Large intestine (tissue), 3 donors: ENCODE measurements at regions not wholly inside any gene's neighbourhood (a gene's known extent, or its start where the extent isn't known, plus 50 kb on each side); places are given as distances from the start of the nearest gene placed in this dataset.
"Not testable (repeated sequence)": the region's sequence is repeated elsewhere in the genome, so short reads cannot be mapped to it uniquely, and the experiment has no call there.

Experiments used
- DNase-seq, 2 donors: peaks; one replicate each; pipeline versions ENCODE4 v3.0.0 to v3.0.0-alpha.2; 2013
- H3K27ac ChIP-seq: one replicate; pipeline ENCODE4 v1.5.1; 2013; ENCODE audit warnings: low read length
- H3K27me3 ChIP-seq: 2 replicates; pipeline ENCODE4 v1.6.1; 2013; ENCODE audit warnings: low read length; ENCODE audit not compliant: control insufficient read depth, insufficient read depth
- H3K36me3 ChIP-seq: 2 replicates; pipeline ENCODE4 v1.6.1; 2013; ENCODE audit warnings: low read length; ENCODE audit not compliant: control insufficient read depth, insufficient read depth
- H3K4me1 ChIP-seq: one replicate; pipeline ENCODE4 v1.6.1; 2013; ENCODE audit warnings: low read length; ENCODE audit not compliant: control insufficient read depth, insufficient read depth
- H3K4me3 ChIP-seq: one replicate; pipeline ENCODE4 v1.5.1; 2013; ENCODE audit warnings: low read length
- H3K9me3 ChIP-seq: one replicate; pipeline ENCODE4 v1.6.1; 2013; ENCODE audit warnings: mild to moderate bottlenecking, low read depth, low read length, moderate library complexity; ENCODE audit not compliant: control insufficient read depth
- WGBS: methylation state at CpG from one replicate; pipeline ENCODE4 v1.1.5; 2013; ENCODE audit warnings: low lambda C conversion rate; ENCODE audit not compliant: insufficient coverage; 5-methylcytosine and 5-hydroxymethylcytosine counted together

DNA sequence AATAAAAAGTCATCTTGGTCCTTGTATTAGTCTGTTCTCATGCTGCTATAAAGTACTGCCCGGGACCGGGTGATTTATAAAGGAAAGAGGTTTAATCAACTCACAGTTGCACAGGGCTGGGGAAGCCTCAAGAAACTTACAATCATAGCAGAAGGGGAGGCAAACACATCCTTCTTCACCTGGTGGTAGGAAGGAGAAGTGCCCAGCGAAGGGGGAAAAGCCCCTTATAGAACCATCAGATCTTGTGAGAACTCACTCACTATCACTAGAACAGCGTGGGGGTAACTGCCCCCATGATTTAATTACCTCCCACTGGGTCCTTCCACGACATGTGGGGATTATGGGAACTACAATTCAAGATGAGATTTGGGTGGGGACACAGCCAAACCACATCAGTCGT is 215.0 kb downstream of the CDRT15L2 start:
- H3K4me3 ChIP-seq, H3K9me3 ChIP-seq, DNase-seq, H3K27me3 ChIP-seq, H3K36me3 ChIP-seq, H3K27ac ChIP-seq, H3K4me1 ChIP-seq: not testable (repeated sequence)
- WGBS, result 100% methylated on average over 2 of the region's 6 CpGs

DNA sequence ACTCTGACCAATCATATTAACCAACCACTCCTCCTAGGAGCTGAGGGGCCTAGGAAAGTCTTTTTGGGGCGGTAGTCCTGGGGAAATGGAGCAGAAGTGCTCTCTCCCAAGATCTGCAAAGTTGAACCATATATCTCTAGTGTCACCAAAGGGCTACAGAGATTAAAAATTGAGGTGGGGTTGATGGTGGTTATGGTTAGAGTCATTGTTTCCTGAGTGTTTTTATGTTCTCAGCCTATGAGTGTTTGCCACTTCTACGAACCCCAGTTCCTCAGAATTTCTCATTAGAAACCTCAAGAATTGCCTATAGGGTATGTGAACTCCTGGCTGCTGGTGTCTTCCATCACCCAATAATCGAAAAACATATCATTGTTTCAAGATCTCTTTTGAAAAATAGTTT is 217.8 kb downstream of the CDRT15L2 start:
- Histone ChIP-seq H3K9me3 (peaks cover 4% of the 10 kb centered on the region), H3K4me1 (no peaks in the 10 kb centered on the region), H3K36me3 (no peaks in the 10 kb centered on the region), H3K27ac (no peak overlapping the region), H3K27me3 (no peaks in the 10 kb centered on the region), H3K4me3 (no peak overlapping the region)
- DNase-seq, result no peak
- WGBS, result no CpG with 5 or more reads among the region's 3 CpGs

- Histone ChIP-seq H3K9me3 (peaks cover 4% of the 10 kb centered on the region), H3K4me1 (no peaks in the 10 kb centered on the region), H3K27ac (no peak overlapping the region), H3K27me3 (no peaks in the 10 kb centered on the region), H3K36me3 (no peaks in the 10 kb centered on the region), H3K4me3 (no peak overlapping the region)
- WGBS, result no CpG with 5 or more reads among the region's 2 CpGs
- no peak for DNase-seq
Measured at GRCh38 chr17:20800146-20800545, 220.6 kb downstream of the CDRT15L2 start.

- no peak for DNase-seq
- Histone ChIP-seq H3K9me3 (peaks cover 4% of the 10 kb centered on the region), H3K4me3 (no peak overlapping the region), H3K36me3 (no peaks in the 10 kb centered on the region), H3K27ac (no peak overlapping the region), H3K4me1 (no peaks in the 10 kb centered on the region), H3K27me3 (no peaks in the 10 kb centered on the region)
- WGBS, result 50% methylated on average over 1 of the region's 3 CpGs
Measured at GRCh38 chr17:20805751-20806150, 226.2 kb downstream of the CDRT15L2 start.

- not testable (repeated sequence) for H3K36me3 ChIP-seq, H3K9me3 ChIP-seq, H3K27me3 ChIP-seq, DNase-seq, H3K4me1 ChIP-seq, H3K4me3 ChIP-seq, H3K27ac ChIP-seq
Measured at GRCh38 chr17:20807566-20807965, 228.0 kb downstream of the CDRT15L2 start.

DNA sequence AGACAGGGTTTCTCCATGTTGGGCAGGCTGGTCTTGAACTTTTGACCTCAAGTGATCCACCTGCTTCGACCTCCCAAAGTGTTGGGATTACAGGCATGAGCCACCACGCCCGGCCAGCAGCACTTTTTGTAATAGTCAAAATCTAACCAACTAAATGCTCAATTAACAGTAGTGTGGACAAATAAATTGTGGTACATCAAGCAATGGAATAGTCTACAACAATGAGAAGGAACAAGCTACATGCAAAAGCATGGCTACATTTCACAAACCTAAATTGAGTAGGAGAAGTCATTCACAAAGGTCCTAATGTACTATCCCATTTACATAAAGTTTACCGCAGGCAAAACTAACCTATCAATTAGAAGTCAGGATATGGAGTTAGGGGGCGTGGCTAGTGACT is 227.4 kb downstream of the USP22 start:
- not testable (repeated sequence) for H3K4me3 ChIP-seq, H3K4me1 ChIP-seq, DNase-seq, H3K9me3 ChIP-seq, H3K27ac ChIP-seq, H3K36me3 ChIP-seq, H3K27me3 ChIP-seq
- no CpG with 5 or more reads among the region's 5 CpGs for WGBS

DNA sequence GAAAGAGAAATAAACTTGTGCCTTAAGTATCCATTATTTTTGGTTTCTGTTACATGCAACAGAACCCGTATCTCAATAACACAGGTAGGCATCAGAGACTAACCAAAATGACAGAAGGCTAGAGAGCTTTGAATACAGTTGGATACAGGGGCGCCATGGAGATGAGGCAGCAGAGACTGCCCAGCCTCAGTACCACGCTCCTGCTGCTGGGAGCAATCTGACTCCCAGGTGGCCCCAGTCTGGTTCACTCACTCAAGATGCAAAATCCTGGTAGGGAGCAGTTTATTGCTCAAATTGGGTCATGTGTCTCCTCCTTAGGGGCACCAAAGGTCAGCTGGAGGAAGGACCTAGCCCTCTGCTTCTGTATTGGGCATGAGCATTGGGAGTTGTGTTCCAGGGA is 218.9 kb downstream of the USP22 start:
- Histone ChIP-seq H3K27me3 (no peaks in the 10 kb centered on the region), H3K27ac (no peak overlapping the region), H3K9me3 (no peaks in the 10 kb centered on the region), H3K36me3 (no peaks in the 10 kb centered on the region), H3K4me1 (no peaks in the 10 kb centered on the region), H3K4me3 (no peak overlapping the region)
- WGBS, result no CpG with 5 or more reads among the region's 3 CpGs
- DNase-seq, result no peak

GRCh38 chr17:20825539-20825938 is 217.3 kb downstream of the USP22 start:
- WGBS, result 100% methylated on average over 1 of the region's 9 CpGs

GRCh38 chr17:20840453-20840852 is 202.4 kb downstream of the USP22 start:
- not testable (repeated sequence) for DNase-seq

More at GRCh38 chr17:20825539-20825938, 217.3 kb downstream of the USP22 start:
- Histone ChIP-seq H3K4me3 (no peak overlapping the region), H3K36me3 (no peaks in the 10 kb centered on the region), H3K27ac (no peak overlapping the region), H3K9me3 (no peaks in the 10 kb centered on the region), H3K4me1 (no peaks in the 10 kb centered on the region), H3K27me3 (no peaks in the 10 kb centered on the region)
- DNase-seq, result no peak

GRCh38 chr17:20840987-20841865 is 201.6 kb downstream of the USP22 start:
- H3K9me3 ChIP-seq, H3K4me1 ChIP-seq, H3K4me3 ChIP-seq, H3K27ac ChIP-seq, H3K27me3 ChIP-seq, H3K36me3 ChIP-seq, DNase-seq: not testable (repeated sequence)
- WGBS, result no CpG with 5 or more reads among the region's 62 CpGs

More at GRCh38 chr17:20840453-20840852, 202.4 kb downstream of the USP22 start:
- not testable (repeated sequence) for H3K9me3 ChIP-seq, H3K4me1 ChIP-seq, H3K4me3 ChIP-seq, H3K27ac ChIP-seq, H3K36me3 ChIP-seq, H3K27me3 ChIP-seq
- no CpG with 5 or more reads among the region's 23 CpGs for WGBS

- H3K36me3 ChIP-seq, result not testable (repeated sequence)
Measured at GRCh38 chr17:20842012-20842411, 200.8 kb downstream of the USP22 start.

More at GRCh38 chr17:20842012-20842411, 200.8 kb downstream of the USP22 start:
- not testable (repeated sequence) for H3K27ac ChIP-seq, H3K9me3 ChIP-seq, DNase-seq, H3K4me3 ChIP-seq, H3K27me3 ChIP-seq, H3K4me1 ChIP-seq
- no CpG with 5 or more reads among the region's 14 CpGs for WGBS
